Astrocyte (in vitro differentiated cells and primary cell): ENCODE measurements at regions not wholly inside any gene's neighbourhood (a gene's known extent, or its start where the extent isn't known, plus 50 kb on each side); places are given as distances from the start of the nearest gene placed in this dataset.

Experiments
- EZH2 ChIP-seq: IDR thresholded peaks from 2 replicates; pipeline ENCODE4 v1.6.1; 2012; ENCODE audit warnings: mild to moderate bottlenecking, low read length, inconsistent platforms; ENCODE audit not compliant: insufficient read depth
- TF ChIP-seq, protein P1 (sequence below): IDR thresholded peaks from 2 replicates; pipeline ENCODE4 v1.5.1; 2011; ENCODE audit warnings: low read depth, mild to moderate bottlenecking, inconsistent platforms, low read length, moderate library complexity; ENCODE audit not compliant: insufficient read depth

DNA sequence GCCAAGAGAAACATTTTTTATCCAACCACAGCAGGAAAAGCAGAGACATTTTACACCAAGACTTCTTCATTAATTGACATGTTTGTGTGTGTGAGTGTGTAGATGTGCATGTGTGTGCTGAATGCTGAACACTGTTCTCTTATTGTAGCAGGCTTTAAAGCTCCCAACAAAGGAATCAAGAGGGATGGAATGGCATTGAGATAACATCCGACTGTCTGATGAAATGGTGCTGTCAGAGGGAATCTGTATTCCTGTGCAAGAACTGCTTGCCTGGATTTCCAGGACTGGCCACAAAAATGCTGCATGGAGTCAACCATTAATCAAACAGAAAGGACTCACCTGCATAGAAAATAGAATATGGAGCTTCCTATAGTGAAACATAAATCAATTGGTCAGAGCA is 354.0 kb downstream of the UQCRFS1 start:
- TF ChIP-seq, protein P1, sequence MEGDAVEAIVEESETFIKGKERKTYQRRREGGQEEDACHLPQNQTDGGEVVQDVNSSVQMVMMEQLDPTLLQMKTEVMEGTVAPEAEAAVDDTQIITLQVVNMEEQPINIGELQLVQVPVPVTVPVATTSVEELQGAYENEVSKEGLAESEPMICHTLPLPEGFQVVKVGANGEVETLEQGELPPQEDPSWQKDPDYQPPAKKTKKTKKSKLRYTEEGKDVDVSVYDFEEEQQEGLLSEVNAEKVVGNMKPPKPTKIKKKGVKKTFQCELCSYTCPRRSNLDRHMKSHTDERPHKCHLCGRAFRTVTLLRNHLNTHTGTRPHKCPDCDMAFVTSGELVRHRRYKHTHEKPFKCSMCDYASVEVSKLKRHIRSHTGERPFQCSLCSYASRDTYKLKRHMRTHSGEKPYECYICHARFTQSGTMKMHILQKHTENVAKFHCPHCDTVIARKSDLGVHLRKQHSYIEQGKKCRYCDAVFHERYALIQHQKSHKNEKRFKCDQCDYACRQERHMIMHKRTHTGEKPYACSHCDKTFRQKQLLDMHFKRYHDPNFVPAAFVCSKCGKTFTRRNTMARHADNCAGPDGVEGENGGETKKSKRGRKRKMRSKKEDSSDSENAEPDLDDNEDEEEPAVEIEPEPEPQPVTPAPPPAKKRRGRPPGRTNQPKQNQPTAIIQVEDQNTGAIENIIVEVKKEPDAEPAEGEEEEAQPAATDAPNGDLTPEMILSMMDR, result no peak
- TF ChIP-seq EZH2, result no peak
